Transverse colon (tissue), 3 donors: ENCODE measurements at regions not wholly inside any gene's neighbourhood (a gene's known extent, or its start where the extent isn't known, plus 50 kb on each side); places are given as distances from the start of the nearest gene placed in this dataset.

ENCODE experiments used
- POLR2A ChIP-seq: fragments of 450-650 bp; IDR thresholded peaks from one replicate; pipeline ENCODE4 v1.6.1; 2016; ENCODE audit warnings: antibody characterized with exemption, mild to moderate bottlenecking, moderate library complexity
- POLR2AphosphoS5 ChIP-seq, 3 donors: sonication (generic); formaldehyde crosslinking; IDR thresholded peaks; one replicate each; pipeline ENCODE4 v1.6.1; 2016; ENCODE audit warnings: antibody characterized with exemption in 3 of 3

- TF ChIP-seq POLR2AphosphoS5 (IDR thresholded peaks at IDR 0.05) (no peak), POLR2A (no peak)
Observed at GRCh38 chr13:82597747-82598146, 1284.5 kb downstream of the SLITRK1 start.
